NB4 (cell line): ENCODE measurements at regions not wholly inside any gene's neighbourhood (a gene's known extent, or its start where the extent isn't known, plus 50 kb on each side); places are given as distances from the start of the nearest gene placed in this dataset.

Source experiments
- MYC ChIP-seq: IDR thresholded peaks from 2 replicates; pipeline ENCODE4 v1.6.1; 2011; ENCODE audit warnings: low read depth, low read length
- POLR2A ChIP-seq: IDR thresholded peaks from 2 replicates; pipeline ENCODE4 v1.6.1; 2011; ENCODE audit warnings: mild to moderate bottlenecking; ENCODE audit not compliant: insufficient read length; ENCODE audit errors: extremely low read depth
- TF ChIP-seq, protein P1 (sequence below): IDR thresholded peaks from one replicate; pipeline ENCODE4 v1.5.1; 2012; ENCODE audit warnings: low read depth, low read length
- TF ChIP-seq, protein P2 (sequence below): IDR thresholded peaks from 2 replicates; pipeline ENCODE4 v1.6.1; 2011; ENCODE audit warnings: low read depth, low read length

GRCh38 chr9:126085170-126085569 lies 241.5 kb upstream of the MVB12B start:
- TF ChIP-seq, protein P1, sequence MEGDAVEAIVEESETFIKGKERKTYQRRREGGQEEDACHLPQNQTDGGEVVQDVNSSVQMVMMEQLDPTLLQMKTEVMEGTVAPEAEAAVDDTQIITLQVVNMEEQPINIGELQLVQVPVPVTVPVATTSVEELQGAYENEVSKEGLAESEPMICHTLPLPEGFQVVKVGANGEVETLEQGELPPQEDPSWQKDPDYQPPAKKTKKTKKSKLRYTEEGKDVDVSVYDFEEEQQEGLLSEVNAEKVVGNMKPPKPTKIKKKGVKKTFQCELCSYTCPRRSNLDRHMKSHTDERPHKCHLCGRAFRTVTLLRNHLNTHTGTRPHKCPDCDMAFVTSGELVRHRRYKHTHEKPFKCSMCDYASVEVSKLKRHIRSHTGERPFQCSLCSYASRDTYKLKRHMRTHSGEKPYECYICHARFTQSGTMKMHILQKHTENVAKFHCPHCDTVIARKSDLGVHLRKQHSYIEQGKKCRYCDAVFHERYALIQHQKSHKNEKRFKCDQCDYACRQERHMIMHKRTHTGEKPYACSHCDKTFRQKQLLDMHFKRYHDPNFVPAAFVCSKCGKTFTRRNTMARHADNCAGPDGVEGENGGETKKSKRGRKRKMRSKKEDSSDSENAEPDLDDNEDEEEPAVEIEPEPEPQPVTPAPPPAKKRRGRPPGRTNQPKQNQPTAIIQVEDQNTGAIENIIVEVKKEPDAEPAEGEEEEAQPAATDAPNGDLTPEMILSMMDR: no peak
- TF ChIP-seq POLR2A (no peak), MYC (no peak)
- TF ChIP-seq, protein P2, sequence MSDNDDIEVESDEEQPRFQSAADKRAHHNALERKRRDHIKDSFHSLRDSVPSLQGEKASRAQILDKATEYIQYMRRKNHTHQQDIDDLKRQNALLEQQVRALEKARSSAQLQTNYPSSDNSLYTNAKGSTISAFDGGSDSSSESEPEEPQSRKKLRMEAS: no peak
